HG02610 (cell line): ENCODE measurements at regions not wholly inside any gene's neighbourhood (a gene's known extent, or its start where the extent isn't known, plus 50 kb on each side); places are given as distances from the start of the nearest gene placed in this dataset.
A peak's percentile ranks its signal among the peaks of the same experiment; 100 is the strongest.

Source experiments
- ATAC-seq: cut with Tn5 transposase; IDR thresholded peaks from one replicate; pipeline ENCODE4 v1.9.1; 2021; ENCODE audit warnings: mild to moderate bottlenecking, moderate library complexity; ENCODE audit not compliant: unreplicated experiment

- ATAC-seq: no peak
Measured at GRCh38 chr3:106018102-106018501, 149.3 kb upstream of the CBLB start.

- ATAC-seq: no peak
Measured at GRCh38 chr3:106018929-106019550, 150.2 kb upstream of the CBLB start.

GRCh38 chr3:106022913-106023312 lies 154.1 kb upstream of the CBLB start:
- ATAC-seq: no peak

GRCh38 chr3:106025151-106025722 lies 156.4 kb upstream of the CBLB start:
- no peak for ATAC-seq

GRCh38 chr3:106029954-106030626 lies 161.3 kb upstream of the CBLB start:
- no peak for ATAC-seq

GRCh38 chr3:106030627-106030963 lies 161.8 kb upstream of the CBLB start:
- ATAC-seq: no peak

GRCh38 chr3:106032479-106032878 lies 163.7 kb upstream of the CBLB start:
- no peak for ATAC-seq

- ATAC-seq: no peak
Measured at GRCh38 chr3:106033654-106034053, 164.8 kb upstream of the CBLB start.

- no peak for ATAC-seq
Measured at GRCh38 chr3:106034313-106034712, 165.5 kb upstream of the CBLB start.

GRCh38 chr3:106035619-106036018 lies 166.8 kb upstream of the CBLB start:
- no peak for ATAC-seq

- ATAC-seq: no peak
Measured at GRCh38 chr3:106036696-106037095, 167.9 kb upstream of the CBLB start.

- ATAC-seq: no peak
Measured at GRCh38 chr3:106047221-106047620, 178.4 kb upstream of the CBLB start.

- no peak for ATAC-seq
Measured at GRCh38 chr3:106048946-106049481, 180.2 kb upstream of the CBLB start.

- no peak for ATAC-seq
Measured at GRCh38 chr3:106049821-106050220, 181.0 kb upstream of the CBLB start.

GRCh38 chr3:106056931-106057330 lies 188.1 kb upstream of the CBLB start:
- ATAC-seq: no peak

GRCh38 chr3:106058475-106058874 lies 189.7 kb upstream of the CBLB start:
- ATAC-seq: no peak

- no peak for ATAC-seq
Measured at GRCh38 chr3:106059953-106060517, 191.2 kb upstream of the CBLB start.

- ATAC-seq: no peak
Measured at GRCh38 chr3:106063909-106064308, 195.1 kb upstream of the CBLB start.

GRCh38 chr3:106065831-106066230 lies 197.0 kb upstream of the CBLB start:
- no peak for ATAC-seq

GRCh38 chr3:106067711-106068110 lies 198.9 kb upstream of the CBLB start:
- ATAC-seq: peak; percentile 61

GRCh38 chr3:106068381-106068780 lies 199.6 kb upstream of the CBLB start:
- ATAC-seq: no peak

- ATAC-seq: peak; percentile 98
Measured at GRCh38 chr3:106068795-106069194, 200.0 kb upstream of the CBLB start.
